ENCODE measurements at regions not wholly inside any gene's neighbourhood (a gene's known extent, or its start where the extent isn't known, plus 50 kb on each side); places are given as distances from the start of the nearest gene placed in this dataset.

GRCh38 chr16:47971225-47971624 lies 184.6 kb downstream of the ABCC12 start (continued):
- TF ChIP-seq RBM15 (IDR thresholded peaks at IDR 0.05; ENCODE audit: insufficient read depth, low read length) (no peak), CBFB (CRISPR knock-in tag; IDR thresholded peaks at IDR 0.05) (no peak), TSHZ1 (CRISPR knock-in tag; IDR thresholded peaks at IDR 0.05) (no peak)

- Histone ChIP-seq H3K9me3 (replicated peaks; ENCODE audit: control insufficient read depth, insufficient read depth, low read depth, low read length) (no peaks in the 10 kb centered on the region), H3K4me1 (replicated peaks in 1 of 2; ENCODE audit: control insufficient read depth in 2 of 2, insufficient read depth in 2 of 2, low read length in 2 of 2) (no peaks in the 10 kb centered on the region), H2AFZ (ENCODE audit: low read depth, low read length) (no peak overlapping the region), H3K36me3 (ENCODE audit: control insufficient read depth, insufficient read depth, low read length) (no peaks in the 10 kb centered on the region), H3K27ac (ENCODE audit: extremely low read depth, low read depth, low read length) (no peak overlapping the region), H3K4me2 (ENCODE audit: insufficient read depth, low read length) (no peak overlapping the region), H3K27me3 (ENCODE audit: control insufficient read depth in 2 of 2, insufficient read depth in 2 of 2, low read length in 2 of 2) (no peaks in the 10 kb centered on the region), H3K4me3 (no peak overlapping the region), H3K79me2 (ENCODE audit: control insufficient read depth, insufficient read depth, low read length) (no peaks in the 10 kb centered on the region), H3K9me1 (ENCODE audit: control insufficient read depth, insufficient read depth, low read length) (no peaks in the 10 kb centered on the region), H3K9ac (ENCODE audit: insufficient read depth in 1 of 2, low read depth in 2 of 2, low read length in 2 of 2) (no peak overlapping the region), H4K20me1 (replicated peaks; ENCODE audit: control insufficient read depth, insufficient read depth, low read length) (no peaks in the 10 kb centered on the region)
- ChIA-PET CTCF (ENCODE audit: low intra/inter-chr PET ratio) (no interaction called here), POLR2A (no interaction called here)
- DNase-seq (ENCODE audit: extremely low read depth in 1 of 4, low spot score in 3 of 4), result peak in 3 of 4 experiments; percentile 11 to 21 (median 15)
- no peak for FAIRE-seq
- BruUV-seq (replicated peaks), result no TSS peak
- intact Hi-C loops (cut with micrococcal nuclease), result no loop called here
- 0 out of 3 replicates have a peak, but pooled peaks have one; percentile 34 for ATAC-seq
- in situ Hi-C loops (cut with MboI), result no loop called here
- 0% methylated on average over 2 of the region's 2 CpGs for WGBS (ENCODE audit: insufficient coverage, low coverage, missing lambda C conversion rate)
- TF ChIP-seq EHMT2 (IDR thresholded peaks at IDR 0.05) (peak; percentile 95), REST (IDR thresholded peaks at IDR 0.05; ENCODE audit: borderline replicate concordance) (peak; percentile 96), REST (CRISPR knock-in tag; IDR thresholded peaks at IDR 0.05; ENCODE audit: low read depth) (peak; percentile 89), MIER1 (IDR thresholded peaks at IDR 0.05; ENCODE audit: low read depth) (peak; percentile 89), POLR2G (IDR thresholded peaks at IDR 0.05; ENCODE audit: low read depth, low read length) (no peak)
Observed at GRCh38 chr16:47970291-47970931, 185.4 kb downstream of the ABCC12 start.
